ENCODE measurements at regions not wholly inside any gene's neighbourhood (a gene's known extent, or its start where the extent isn't known, plus 50 kb on each side); places are given as distances from the start of the nearest gene placed in this dataset.

GRCh38 chr22:48426466-48427380 lies 1401.0 kb downstream of the BRD1 start:
- H4K91ac ChIP-seq (ENCODE audit: insufficient read depth, low read depth, low read length), result no peak overlapping the region
- no peak overlapping the region for H2BK5ac ChIP-seq (ENCODE audit: low read depth, low read length, poor library complexity, severe bottlenecking)
- H2BK120ac ChIP-seq (ENCODE audit: low read depth, low read length), result no peak overlapping the region
- peaks cover 65% of the 10 kb centered on the region for H3K9me3 ChIP-seq (ENCODE audit: control insufficient read depth, insufficient read depth, low read length)
- in situ Hi-C loops (cut with MboI; ENCODE audit: low sequenced_read_pairs), result no loop called here
- no peak overlapping the region for H3K56ac ChIP-seq (ENCODE audit: extremely low read depth, insufficient read depth, low read length)
- no peak overlapping the region for H4K5ac ChIP-seq (ENCODE audit: low read depth, low read length)
- TF ChIP-seq RFX5 (IDR thresholded peaks at IDR 0.05; ENCODE audit: low read depth, low read length) (no peak), RCOR1 (IDR thresholded peaks at IDR 0.05; ENCODE audit: insufficient replicate concordance, low read length) (no peak)
- H2AK5ac ChIP-seq (ENCODE audit: low read depth, low read length), result no peak overlapping the region
- H3K4ac ChIP-seq (ENCODE audit: low read depth, low read length), result no peak overlapping the region
- DNase-seq, result no peak
- ATAC-seq (ENCODE audit: low read depth), result no peak
- no peaks in the 10 kb centered on the region for H3K9me1 ChIP-seq (ENCODE audit: insufficient read depth, low read length)
- H4K8ac ChIP-seq (ENCODE audit: low read depth in 2 of 2, low read length in 2 of 2), result no peak overlapping the region
- no peak overlapping the region for H3K9ac ChIP-seq (ENCODE audit: low read depth, low read length)
- no peaks in the 10 kb centered on the region for H3K4me1 ChIP-seq (ENCODE audit: control insufficient read depth, insufficient read depth, low read length)
- no peak overlapping the region for H2AK9ac ChIP-seq (replicated peaks; ENCODE audit: low read depth, low read length, poor library complexity)
- no peak overlapping the region for H2BK20ac ChIP-seq (ENCODE audit: low read depth, low read length)
- no TSS peak for BruUV-seq (replicated peaks)
- no peak overlapping the region for H3K4me2 ChIP-seq (ENCODE audit: low read depth, low read length)
- no peak overlapping the region for H2AFZ ChIP-seq (replicated peaks; ENCODE audit: low read length, poor library complexity)
- no peak overlapping the region for H2BK15ac ChIP-seq (ENCODE audit: low read depth, low read length)
- ChIA-PET CTCF (no interaction called here), POLR2A (ENCODE audit: unreplicated experiment) (no interaction called here)
- no peaks in the 10 kb centered on the region for H4K20me1 ChIP-seq (ENCODE audit: insufficient read depth, low read length)
- H3K36me3 ChIP-seq (ENCODE audit: control insufficient read depth, insufficient read depth, low read length), result no peaks in the 10 kb centered on the region
- intact Hi-C loops (cut with micrococcal nuclease), result no loop called here
- dilution Hi-C loops (cut with HindIII; ENCODE audit: low sequenced_read_pairs, unreplicated experiment), result no loop called here
- no peaks in the 10 kb centered on the region for H3K27me3 ChIP-seq (ENCODE audit: control insufficient read depth, insufficient read depth, low read length)
- WGBS, 2 experiments (ENCODE audit: extremely low coverage in 2 of 2, insufficient read length in 1 of 2), result 71% methylated on average over 7 of the region's 18 CpGs; no CpG with 5 or more reads in 1 of the 2 experiments
- no peak overlapping the region for H3K23ac ChIP-seq (ENCODE audit: low read depth, low read length)
- no peak overlapping the region for H3K14ac ChIP-seq (replicated peaks; ENCODE audit: low read depth, low read length)
- H3K4me3 ChIP-seq (ENCODE audit: insufficient read depth, low read depth, low read length), result no peak overlapping the region
- H3K79me1 ChIP-seq (ENCODE audit: low read depth in 1 of 2, low read length in 2 of 2), result no peaks in the 10 kb centered on the region
- no peak overlapping the region for H3K18ac ChIP-seq (ENCODE audit: low read depth, low read length)
- H3K27ac ChIP-seq (ENCODE audit: insufficient read depth, low read length), result no peak overlapping the region

Measured in IMR-90 (cell line).